Gastrocnemius medialis (tissue), 4 donors: ENCODE measurements at regions not wholly inside any gene's neighbourhood (a gene's known extent, or its start where the extent isn't known, plus 50 kb on each side); places are given as distances from the start of the nearest gene placed in this dataset.

ENCODE experiments used
- ATAC-seq, 2 donors: fragments of 150-250 bp; one replicate each; pipeline ENCODE4 v1.9.1; 2016
- DNase-seq, 2 donors: peaks; one replicate each; pipeline ENCODE4 v3.0.0-alpha.2; 2019
- H3K27ac ChIP-seq, 4 donors: fragments of 200-600 bp; sonication (generic); 1 replicate in 1 of 4; 2 replicates in 3 of 4; pipeline ENCODE4 v1.5.1; 2016 to 2018; ENCODE audit warnings: mild to moderate bottlenecking in 2 of 4, moderate library complexity in 1 of 4
- H3K27me3 ChIP-seq, 3 donors: fragments of 200-600 bp; sonication (generic) in 2 of 3; 1 replicate in 1 of 3; 2 replicates in 2 of 3; pipeline versions ENCODE4 v1.5.1 to v1.6.0; 2016 to 2019; ENCODE audit warnings: mild to moderate bottlenecking in 1 of 3, moderate library complexity in 1 of 3
- H3K36me3 ChIP-seq, 2 donors: fragments of 200-600 bp; sonication (generic) in 1 of 2; one replicate each; pipeline ENCODE4 v1.5.1; 2017 to 2018
- H3K4me1 ChIP-seq, 2 donors: fragments of 200-600 bp; sonication (generic) in 1 of 2; one replicate each; pipeline ENCODE4 v1.5.1; 2016 to 2017; ENCODE audit warnings: mild to moderate bottlenecking in 2 of 2
- H3K4me3 ChIP-seq, 4 donors: fragments of 200-600 bp; sonication (generic) in 3 of 4; 1 replicate in 1 of 4; 2 replicates in 3 of 4; pipeline ENCODE4 v1.5.1; 2016 to 2019; ENCODE audit warnings: mild to moderate bottlenecking in 2 of 4
- H3K9me3 ChIP-seq, 3 donors: fragments of 200-600 bp; sonication (generic) in 2 of 3; 1 replicate in 1 of 3; 2 replicates in 2 of 3; pipeline ENCODE4 v1.5.1; 2016 to 2019
- CTCF ChIP-seq, 5 experiments: fragments of 450-650 bp in 3 of 5; fragments of 200-600 bp in 2 of 5; sonication (generic) in 2 of 5; IDR thresholded peaks in 4 of 5; conservative IDR thresholded peaks in 1 of 5; 1 replicate in 4 of 5; 2 replicates in 1 of 5; pipeline ENCODE4 v1.5.1; 2016 to 2019; ENCODE audit warnings: antibody characterized with exemption in 5 of 5, mild to moderate bottlenecking in 3 of 5, moderate library complexity in 3 of 5
- POLR2A ChIP-seq, 2 donors: fragments of 450-650 bp; IDR thresholded peaks; one replicate each; pipeline ENCODE4 v1.6.1; 2017; ENCODE audit warnings: antibody characterized with exemption in 2 of 2, mild to moderate bottlenecking in 2 of 2, moderate library complexity in 2 of 2
- in situ Hi-C, 4 donors: fragments of 200-750 bp; cut with MboI; loops; one replicate each; pipeline versions ENCODE4 v1.15.0 to v1.8.0; 2017; ENCODE audit warnings: low sequenced_read_pairs in 4 of 4
- intact Hi-C: fragments of 100-400 bp; cut with DNase I; formaldehyde crosslinking; loops from one replicate; pipeline ENCODE4 v1.15.1; 2023; ENCODE audit warnings: low total_unique reads

GRCh38 chr6:51528556-51528955, 558.9 kb downstream of the PKHD1 start:
- Histone ChIP-seq H3K27ac (no peak overlapping the region), H3K4me1 (no peaks in the 10 kb centered on the region), H3K4me3 (no peak overlapping the region), H3K9me3 (no peaks in the 10 kb centered on the region), H3K27me3 (no peaks in the 10 kb centered on the region), H3K36me3 (no peaks in the 10 kb centered on the region)
- TF ChIP-seq POLR2A (IDR thresholded peaks at IDR 0.05) (no peak), CTCF (IDR thresholded peaks at IDR 0.05 in 4 of 5, conservative IDR thresholded peaks at IDR 0.05 in 1 of 5) (no peak)
- intact Hi-C loops (no loop called here), in situ Hi-C loops (loop anchor here in 1 of 4 donors (25.0 kb wide), 1 partner anchor 716 kb away; the partner anchor contains the start of gene TFAP2B)
- no peak for DNase-seq
- no peak for ATAC-seq

- H3K9me3 ChIP-seq, result no peaks in the 10 kb centered on the region
- in situ Hi-C loops, result loop anchor here in 1 of 4 donors (25.0 kb wide), 1 partner anchor 717 kb away; the partner anchor contains the start of gene TFAP2B
- H3K27me3 ChIP-seq, result no peaks in the 10 kb centered on the region
- H3K4me1 ChIP-seq, result no peaks in the 10 kb centered on the region
- intact Hi-C loops, result no loop called here
- H3K36me3 ChIP-seq, result no peaks in the 10 kb centered on the region
- no peak for TF ChIP-seq POLR2A (IDR thresholded peaks at IDR 0.05)
- TF ChIP-seq CTCF (IDR thresholded peaks at IDR 0.05 in 4 of 5, conservative IDR thresholded peaks at IDR 0.05 in 1 of 5), result no peak
- DNase-seq (no peak), ATAC-seq (no peak)
- no peak overlapping the region for H3K27ac ChIP-seq
- H3K4me3 ChIP-seq, result no peak overlapping the region
Measured at GRCh38 chr6:51529240-51529639, 558.2 kb downstream of the PKHD1 start.

GRCh38 chr6:51531623-51532022, 555.8 kb downstream of the PKHD1 start:
- in situ Hi-C loops, result loop anchor here in 1 of 4 donors (25.0 kb wide), 1 partner anchor 719 kb away; the partner anchor contains the start of gene TFAP2B
- intact Hi-C loops, result no loop called here
- Histone ChIP-seq H3K9me3 (no peaks in the 10 kb centered on the region), H3K27ac (no peak overlapping the region), H3K36me3 (no peaks in the 10 kb centered on the region), H3K4me1 (no peaks in the 10 kb centered on the region), H3K27me3 (no peaks in the 10 kb centered on the region), H3K4me3 (no peak overlapping the region)
- TF ChIP-seq POLR2A (IDR thresholded peaks at IDR 0.05) (no peak), CTCF (IDR thresholded peaks at IDR 0.05 in 4 of 5, conservative IDR thresholded peaks at IDR 0.05 in 1 of 5) (no peak)
- ATAC-seq (no peak), DNase-seq (no peak)

- Histone ChIP-seq H3K4me1 (no peaks in the 10 kb centered on the region), H3K36me3 (no peaks in the 10 kb centered on the region), H3K4me3 (no peak overlapping the region), H3K9me3 (no peaks in the 10 kb centered on the region), H3K27ac (no peak overlapping the region), H3K27me3 (no peaks in the 10 kb centered on the region)
- no peak for TF ChIP-seq POLR2A (IDR thresholded peaks at IDR 0.05)
- TF ChIP-seq CTCF (IDR thresholded peaks at IDR 0.05 in 4 of 5, conservative IDR thresholded peaks at IDR 0.05 in 1 of 5), result no peak
- in situ Hi-C loops (loop anchor here in 1 of 4 donors (25.0 kb wide), 1 partner anchor 722 kb away; the partner anchor contains the start of gene TFAP2B), intact Hi-C loops (no loop called here)
- no peak for DNase-seq
- no peak for ATAC-seq
Measured at GRCh38 chr6:51533962-51534361, 553.5 kb downstream of the PKHD1 start.

- Histone ChIP-seq H3K4me1 (no peaks in the 10 kb centered on the region), H3K4me3 (no peak overlapping the region), H3K9me3 (no peaks in the 10 kb centered on the region), H3K36me3 (no peaks in the 10 kb centered on the region), H3K27me3 (no peaks in the 10 kb centered on the region), H3K27ac (no peak overlapping the region)
- ATAC-seq (no peak), DNase-seq (no peak)
- TF ChIP-seq POLR2A (IDR thresholded peaks at IDR 0.05) (no peak), CTCF (IDR thresholded peaks at IDR 0.05 in 4 of 5, conservative IDR thresholded peaks at IDR 0.05 in 1 of 5) (no peak)
- in situ Hi-C loops, result loop anchor here in 1 of 4 donors (25.0 kb wide), 1 partner anchor 723 kb away; the partner anchor contains the start of gene TFAP2B
- intact Hi-C loops, result no loop called here
Measured at GRCh38 chr6:51535327-51535726, 552.1 kb downstream of the PKHD1 start.
